ENCODE measurements at regions not wholly inside any gene's neighbourhood (a gene's known extent, or its start where the extent isn't known, plus 50 kb on each side); places are given as distances from the start of the nearest gene placed in this dataset.

GRCh38 chr18:49697049-49697448 is 116.3 kb downstream of the ACAA2 start:
- Histone ChIP-seq H3K9ac (replicated peaks in 1 of 4; ENCODE audit: extremely low read depth in 1 of 4, low read depth in 3 of 4, low read length in 3 of 4) (no peak overlapping the region), H3K4me3 (ENCODE audit: extremely low read depth in 1 of 4, insufficient read depth in 2 of 4, low read depth in 3 of 4, low read length in 4 of 4) (no peak overlapping the region), H3K9me3 (ENCODE audit: insufficient read depth in 2 of 2, low read depth in 1 of 2, low read length in 1 of 2) (no peaks in the 10 kb centered on the region), H3K79me2 (ENCODE audit: control insufficient read depth in 1 of 2, insufficient read depth in 2 of 2, low read length in 2 of 2) (no peaks in the 10 kb centered on the region), H4K20me1 (replicated peaks in 1 of 2; ENCODE audit: control insufficient read depth in 1 of 2, insufficient read depth in 2 of 2, low read length in 2 of 2) (no peaks in the 10 kb centered on the region), H3K36me3 (ENCODE audit: control insufficient read depth in 2 of 4, insufficient read depth in 4 of 4, low read length in 3 of 4) (no peaks in the 10 kb centered on the region), H3K27ac (ENCODE audit: low read depth, low read length) (no peak overlapping the region), H2BK15ac (ENCODE audit: low read length) (no peak overlapping the region), H3K18ac (ENCODE audit: extremely low read depth, low read length) (no peak overlapping the region), H4K8ac (ENCODE audit: extremely low read depth, insufficient read depth, low read length) (no peak overlapping the region), H3K56ac (replicated peaks; ENCODE audit: insufficient read length, low read depth, low read length) (no peak overlapping the region), H2BK20ac (ENCODE audit: low read length) (no peak overlapping the region), H3K79me1 (ENCODE audit: low read depth, low read length) (no peaks in the 10 kb centered on the region), H2AK5ac (ENCODE audit: low read depth, low read length) (no peak overlapping the region), H3K4me1 (replicated peaks in 1 of 4; ENCODE audit: control insufficient read depth in 3 of 4, insufficient read depth in 4 of 4, low read length in 3 of 4) (peaks cover 6 to 11% (median 8%) of the 10 kb centered on the region in 4 experiments), H2BK12ac (ENCODE audit: low read depth, low read length) (no peak overlapping the region), H2BK5ac (ENCODE audit: low read depth, low read length) (no peak overlapping the region), H3K23ac (ENCODE audit: insufficient read length) (no peak overlapping the region), H3K23me2 (ENCODE audit: low read depth, low read length) (no peaks in the 10 kb centered on the region), H2AFZ (ENCODE audit: low read length) (no peak overlapping the region), H3K14ac (ENCODE audit: insufficient read length) (no peak overlapping the region), H4K5ac (ENCODE audit: insufficient read length, low read depth, low read length) (no peak overlapping the region), H3K4ac (replicated peaks; ENCODE audit: insufficient read length, low read depth, low read length) (no peak overlapping the region), H4K91ac (replicated peaks; ENCODE audit: insufficient read length, low read length) (no peak overlapping the region), H2BK120ac (replicated peaks; ENCODE audit: low read depth, low read length) (no peak overlapping the region), H3K27me3 (replicated peaks in 1 of 4; ENCODE audit: control insufficient read depth in 3 of 4, extremely low read depth in 1 of 4, insufficient read depth in 3 of 4, low read length in 3 of 4) (no peaks in the 10 kb centered on the region), H3K4me2 (ENCODE audit: insufficient read depth in 1 of 2, low read depth in 2 of 2, low read length in 2 of 2) (no peak overlapping the region)
- WGBS, 2 experiments (ENCODE audit: extremely low coverage in 1 of 2, insufficient coverage in 1 of 2, insufficient read length in 1 of 2, insufficient replicate concordance in 2 of 2, low coverage in 1 of 2, low lambda C conversion rate in 2 of 2, missing lambda C conversion rate in 1 of 2): 84% methylated on average over 4 of the region's 4 CpGs; no CpG with 5 or more reads in 1 of the 2 experiments
- DNase-seq (ENCODE audit: low read depth in 1 of 2, low spot score in 2 of 2) (no peak), FAIRE-seq (no peak)
- TF ChIP-seq FOSL1 (IDR thresholded peaks at IDR 0.05; ENCODE audit: insufficient read depth, low read depth, low read length) (no peak), HDAC6 (IDR thresholded peaks at IDR 0.05; ENCODE audit: low read depth, low read length) (no peak), SIX5 (IDR thresholded peaks at IDR 0.05; ENCODE audit: low read depth, low read length) (no peak), E2F6 (IDR thresholded peaks at IDR 0.05) (no peak), YY1 (IDR thresholded peaks at IDR 0.05; ENCODE audit: low read depth, low read length) (no peak), TAF1 (IDR thresholded peaks at IDR 0.05; ENCODE audit: low read depth, low read length) (no peak), BCL11A (IDR thresholded peaks at IDR 0.05; ENCODE audit: low read depth in 2 of 2, low read length in 2 of 2) (no peak), PHF8 (conservative IDR thresholded peaks at IDR 0.05; ENCODE audit: low read depth, low read length) (no peak), EP300 (IDR thresholded peaks at IDR 0.05; ENCODE audit: borderline replicate concordance in 1 of 2, low read depth in 2 of 2, low read length in 2 of 2) (no peak), CHD2 (IDR thresholded peaks at IDR 0.05; ENCODE audit: low read length) (no peak), SP4 (IDR thresholded peaks at IDR 0.05; ENCODE audit: low read length) (no peak), RFX5 (IDR thresholded peaks at IDR 0.05; ENCODE audit: borderline replicate concordance, low read depth, low read length) (no peak), KDM5A (IDR thresholded peaks at IDR 0.05; ENCODE audit: low read length) (no peak), NRF1 (IDR thresholded peaks at IDR 0.05; ENCODE audit: low read depth, low read length) (no peak)
- CTCF ChIA-PET (ENCODE audit: partially characterized antibody): interaction anchor here (1.0 to 3.2 kb wide), 8 partner anchors 11 to 187 kb away, joined by 3 to 14 read pairs (median 4); no protein-coding TSS in a partner anchor
- POLR2A ChIA-PET (ENCODE audit: partially characterized antibody): no interaction called here

All from H1 (cell line).